ENCODE measurements at regions not wholly inside any gene's neighbourhood (a gene's known extent, or its start where the extent isn't known, plus 50 kb on each side); places are given as distances from the start of the nearest gene placed in this dataset.

DNA sequence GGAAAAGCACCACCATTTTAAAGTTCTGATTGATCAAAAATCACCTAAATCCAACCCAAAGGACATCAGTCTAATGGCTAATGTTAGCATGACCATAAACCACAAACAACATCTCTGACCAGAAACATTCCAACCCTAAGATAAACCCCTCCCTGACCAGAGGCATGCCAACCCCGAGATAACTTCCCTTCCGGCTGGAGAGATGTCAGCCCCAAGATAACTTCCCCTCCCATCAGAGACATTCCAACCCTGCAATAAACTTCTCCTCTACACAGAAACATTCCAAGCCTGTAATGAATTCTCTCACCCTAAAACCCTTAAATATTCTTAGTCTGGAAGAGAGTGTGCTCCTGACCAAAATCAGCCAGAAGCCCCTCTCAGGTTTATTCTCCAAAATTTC, 364.3 kb downstream of the KCNN2 start:
- H3K27ac Mint-ChIP-seq, result no peak overlapping the region
- Histone ChIP-seq H3K4me1 (ENCODE audit: control insufficient read depth in 1 of 2, insufficient read depth in 2 of 2, low read length in 2 of 2) (no peaks in the 10 kb centered on the region), H2AFZ (ENCODE audit: insufficient read depth, low read depth, low read length, poor library complexity, severe bottlenecking) (no peak overlapping the region), H3K36me3 (replicated peaks in 1 of 2; ENCODE audit: control insufficient read depth in 1 of 2, insufficient read depth in 2 of 2, low read length in 2 of 2) (no peaks in the 10 kb centered on the region), H3K79me2 (ENCODE audit: insufficient read depth, low read length) (no peaks in the 10 kb centered on the region), H3K9ac (ENCODE audit: insufficient read depth, low read length, poor library complexity, severe bottlenecking) (no peak overlapping the region), H3K4me3 (replicated peaks in 1 of 3; ENCODE audit: low read depth in 2 of 3, low read length in 3 of 3) (no peak overlapping the region), H4K20me1 (ENCODE audit: insufficient read depth, low read length) (no peaks in the 10 kb centered on the region), H3K27me3 (ENCODE audit: control insufficient read depth in 2 of 2, insufficient read depth in 2 of 2, low read length in 2 of 2) (no peaks in the 10 kb centered on the region), H3K27ac (ENCODE audit: low read depth in 1 of 2, low read length in 2 of 2) (no peak overlapping the region), H3K9me3 (replicated peaks in 1 of 2; ENCODE audit: control insufficient read depth in 1 of 2, insufficient read depth in 1 of 2, low read length in 2 of 2) (peaks cover 6 to 7% of the 10 kb centered on the region in 2 donors), H3K4me2 (replicated peaks; ENCODE audit: extremely low read depth, low read length, poor library complexity, severe bottlenecking) (no peak overlapping the region)
- TF ChIP-seq, protein P1, sequence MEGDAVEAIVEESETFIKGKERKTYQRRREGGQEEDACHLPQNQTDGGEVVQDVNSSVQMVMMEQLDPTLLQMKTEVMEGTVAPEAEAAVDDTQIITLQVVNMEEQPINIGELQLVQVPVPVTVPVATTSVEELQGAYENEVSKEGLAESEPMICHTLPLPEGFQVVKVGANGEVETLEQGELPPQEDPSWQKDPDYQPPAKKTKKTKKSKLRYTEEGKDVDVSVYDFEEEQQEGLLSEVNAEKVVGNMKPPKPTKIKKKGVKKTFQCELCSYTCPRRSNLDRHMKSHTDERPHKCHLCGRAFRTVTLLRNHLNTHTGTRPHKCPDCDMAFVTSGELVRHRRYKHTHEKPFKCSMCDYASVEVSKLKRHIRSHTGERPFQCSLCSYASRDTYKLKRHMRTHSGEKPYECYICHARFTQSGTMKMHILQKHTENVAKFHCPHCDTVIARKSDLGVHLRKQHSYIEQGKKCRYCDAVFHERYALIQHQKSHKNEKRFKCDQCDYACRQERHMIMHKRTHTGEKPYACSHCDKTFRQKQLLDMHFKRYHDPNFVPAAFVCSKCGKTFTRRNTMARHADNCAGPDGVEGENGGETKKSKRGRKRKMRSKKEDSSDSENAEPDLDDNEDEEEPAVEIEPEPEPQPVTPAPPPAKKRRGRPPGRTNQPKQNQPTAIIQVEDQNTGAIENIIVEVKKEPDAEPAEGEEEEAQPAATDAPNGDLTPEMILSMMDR (IDR thresholded peaks at IDR 0.05), result no peak
- H3K9me3 Mint-ChIP-seq, result peaks cover 6 to 17% (median 12%) of the 10 kb centered on the region in 7 donors
- H3K4me3 Mint-ChIP-seq, result no peak overlapping the region
- intact Hi-C loops (cut with micrococcal nuclease), result no loop called here
- H3K4me1 Mint-ChIP-seq, result no peaks in the 10 kb centered on the region
- 77% methylated on average over 2 of the region's 2 CpGs for WGBS (ENCODE audit: insufficient coverage)
- H3K27me3 Mint-ChIP-seq (ENCODE audit: low read depth in 3 of 3), result no peaks in the 10 kb centered on the region
- no peak for DNase-seq
- no peaks in the 10 kb centered on the region for H3K36me3 Mint-ChIP-seq

DNA sequence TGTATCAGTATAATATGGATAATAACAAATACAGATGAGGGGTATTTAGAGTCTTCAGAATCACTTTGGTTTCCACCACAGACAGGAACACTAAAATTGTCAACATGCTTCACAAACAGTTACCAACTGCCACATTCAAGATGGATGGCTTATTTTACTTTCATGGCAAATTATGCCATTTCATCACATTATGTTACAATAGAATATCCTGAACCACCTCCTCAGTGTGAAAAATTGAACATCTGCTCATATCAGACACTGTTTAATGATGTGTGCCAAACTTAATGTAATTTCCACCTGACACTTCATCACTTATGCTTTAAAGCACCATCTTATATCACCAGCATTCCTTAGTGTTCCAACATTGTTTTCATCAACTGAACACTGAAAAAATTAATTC, 357.4 kb downstream of the KCNN2 start:
- intact Hi-C loops (cut with micrococcal nuclease), result no loop called here
- Histone ChIP-seq H3K4me2 (replicated peaks; ENCODE audit: extremely low read depth, low read length, poor library complexity, severe bottlenecking) (no peak overlapping the region), H4K20me1 (ENCODE audit: insufficient read depth, low read length) (no peaks in the 10 kb centered on the region), H3K9me3 (replicated peaks in 1 of 2; ENCODE audit: control insufficient read depth in 1 of 2, insufficient read depth in 1 of 2, low read length in 2 of 2) (peaks cover 20 to 28% of the 10 kb centered on the region in 2 donors), H3K36me3 (replicated peaks in 1 of 2; ENCODE audit: control insufficient read depth in 1 of 2, insufficient read depth in 2 of 2, low read length in 2 of 2) (no peaks in the 10 kb centered on the region), H2AFZ (ENCODE audit: insufficient read depth, low read depth, low read length, poor library complexity, severe bottlenecking) (no peak overlapping the region), H3K9ac (ENCODE audit: insufficient read depth, low read length, poor library complexity, severe bottlenecking) (no peak overlapping the region), H3K4me3 (replicated peaks in 1 of 3; ENCODE audit: low read depth in 2 of 3, low read length in 3 of 3) (no peak overlapping the region), H3K27ac (ENCODE audit: low read depth in 1 of 2, low read length in 2 of 2) (no peak overlapping the region), H3K27me3 (ENCODE audit: control insufficient read depth in 2 of 2, insufficient read depth in 2 of 2, low read length in 2 of 2) (no peaks in the 10 kb centered on the region), H3K79me2 (ENCODE audit: insufficient read depth, low read length) (no peaks in the 10 kb centered on the region), H3K4me1 (ENCODE audit: control insufficient read depth in 1 of 2, insufficient read depth in 2 of 2, low read length in 2 of 2) (no peaks in the 10 kb centered on the region)
- no peaks in the 10 kb centered on the region for H3K36me3 Mint-ChIP-seq
- no peak overlapping the region for H3K4me3 Mint-ChIP-seq
- TF ChIP-seq, protein P1 (IDR thresholded peaks at IDR 0.05), result no peak
- peaks cover 6 to 23% (median 13%) of the 10 kb centered on the region in 7 donors for H3K9me3 Mint-ChIP-seq
- H3K27ac Mint-ChIP-seq, result no peak overlapping the region
- DNase-seq, result no peak
- H3K4me1 Mint-ChIP-seq, result no peaks in the 10 kb centered on the region
- H3K27me3 Mint-ChIP-seq (ENCODE audit: low read depth in 3 of 3), result no peaks in the 10 kb centered on the region
